Activated CD4-positive, alpha-beta T cell treated with anti-CD3 and anti-CD28 coated beads, Interleukin-2, amount 10 ng/mL, durations not matched to agents 7 days and 5 days (primary cell): ENCODE measurements at regions not wholly inside any gene's neighbourhood (a gene's known extent, or its start where the extent isn't known, plus 50 kb on each side); places are given as distances from the start of the nearest gene placed in this dataset.
"Not testable (repeated sequence)": the region's sequence is repeated elsewhere in the genome, so short reads cannot be mapped to it uniquely, and the experiment has no call there.

Experiments
- CTCF ChIA-PET: fragments of 350-600 bp; sonication (Branson Sonifier 250); formaldehyde crosslinking; loops from one replicate; lab custom pipeline; 2021; ENCODE audit warnings: antibody characterized with exemption; lab: Charles Lee
- POLR2A ChIA-PET: fragments of 350-600 bp; sonication (Branson Sonifier 250); formaldehyde crosslinking; loops from one replicate; lab custom pipeline; 2021; ENCODE audit warnings: antibody characterized with exemption; lab: Charles Lee
- DNase-seq: peaks from one replicate; pipeline ENCODE4 v3.0.0-alpha.2; 2020
- H3K27ac Mint-ChIP-seq: one replicate; pipeline ENCODE4 v1.8.0; 2021; ENCODE audit warnings: mild to moderate bottlenecking, moderate library complexity, mixed read lengths
- H3K27me3 Mint-ChIP-seq: one replicate; pipeline ENCODE4 v1.8.0; 2021; ENCODE audit warnings: mixed read lengths
- H3K36me3 Mint-ChIP-seq: one replicate; pipeline ENCODE4 v1.8.0; 2021; ENCODE audit warnings: low read depth, mixed read lengths
- H3K4me1 Mint-ChIP-seq: one replicate; pipeline ENCODE4 v1.8.0; 2021; ENCODE audit warnings: mixed read lengths
- H3K4me3 Mint-ChIP-seq: one replicate; pipeline ENCODE4 v1.8.0; 2021; ENCODE audit warnings: mild to moderate bottlenecking, moderate library complexity, mixed read lengths
- H3K9me3 Mint-ChIP-seq: one replicate; pipeline ENCODE4 v1.8.0; 2021; ENCODE audit warnings: mixed read lengths

DNA sequence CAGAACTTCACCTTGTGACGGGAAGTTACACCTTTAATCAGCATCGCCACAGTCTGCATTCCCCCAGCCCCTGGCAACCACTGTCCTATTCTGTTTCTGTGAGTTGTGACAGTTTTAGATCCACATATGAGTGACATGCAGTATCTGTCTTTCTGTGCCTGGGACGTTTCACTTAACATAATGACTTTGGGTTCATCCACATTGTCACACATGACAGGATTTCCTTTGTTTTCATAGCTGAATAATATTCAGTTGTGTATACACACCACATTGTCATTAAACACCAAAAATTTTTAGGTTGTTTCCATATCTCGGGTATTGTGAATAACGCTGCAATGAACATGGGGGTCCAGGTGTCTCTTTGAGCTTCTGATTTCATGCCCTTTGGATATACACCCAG lies 62.6 kb upstream of the BDH1 start:
- H3K4me3 Mint-ChIP-seq, H3K27me3 Mint-ChIP-seq, CTCF ChIA-PET, H3K27ac Mint-ChIP-seq, POLR2A ChIA-PET, DNase-seq: not testable (repeated sequence)
- Mint-ChIP-seq H3K9me3 (peaks cover 25% of the 10 kb centered on the region), H3K36me3 (peaks cover 73% of the 10 kb centered on the region), H3K4me1 (peaks cover 11% of the 10 kb centered on the region)

DNA sequence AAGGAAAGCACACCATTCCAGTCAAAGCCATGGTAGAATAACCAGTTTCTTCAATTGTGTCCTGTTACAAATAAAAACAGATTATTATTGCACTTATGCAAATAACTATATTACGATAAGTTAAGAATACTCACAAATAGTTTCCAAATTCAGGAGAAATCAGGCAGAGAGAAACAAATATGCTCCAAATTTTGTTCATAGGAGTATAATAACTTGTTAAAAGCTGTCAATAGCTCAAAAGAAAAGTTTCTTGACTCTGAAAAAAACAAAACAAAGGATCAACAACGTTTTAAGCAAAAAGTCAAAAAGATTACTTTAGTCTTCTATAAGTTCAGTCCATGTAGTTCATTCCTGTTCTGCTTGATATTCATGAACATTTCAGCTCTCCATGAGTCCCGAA lies 59.7 kb upstream of the BDH1 start:
- DNase-seq: no peak
- H3K27me3 Mint-ChIP-seq: no peaks in the 10 kb centered on the region
- H3K4me1 Mint-ChIP-seq: peaks cover 21% of the 10 kb centered on the region
- peaks cover 74% of the 10 kb centered on the region for H3K36me3 Mint-ChIP-seq
- peaks cover 27% of the 10 kb centered on the region for H3K9me3 Mint-ChIP-seq
- no peak overlapping the region for H3K4me3 Mint-ChIP-seq
- ChIA-PET CTCF (interaction anchor here (6.2 kb wide), 1 partner anchor 16 kb away, joined by 33 read pairs; no protein-coding TSS in a partner anchor), POLR2A (no interaction called here)
- H3K27ac Mint-ChIP-seq: no peak overlapping the region

DNA sequence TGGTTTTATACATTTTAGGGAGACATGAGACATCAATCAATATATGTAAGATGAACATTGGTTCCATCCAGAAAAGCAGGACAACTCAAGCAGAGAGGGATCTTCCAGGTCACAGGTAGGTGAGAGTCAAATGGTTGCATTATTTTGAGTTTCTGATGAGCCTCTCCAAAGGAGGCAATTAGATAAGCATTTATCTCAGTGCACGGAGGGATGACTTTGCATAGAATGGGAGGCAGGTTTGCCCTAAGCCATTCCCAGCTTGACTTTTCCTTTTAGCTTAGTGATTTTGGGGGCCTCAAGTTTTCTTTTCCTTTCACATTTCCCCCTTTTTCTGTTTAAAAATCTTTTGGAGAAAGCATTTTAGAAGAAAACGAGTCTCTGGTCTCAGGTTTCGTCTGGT lies 58.4 kb upstream of the BDH1 start:
- DNase-seq, POLR2A ChIA-PET, H3K27me3 Mint-ChIP-seq, H3K4me3 Mint-ChIP-seq, H3K27ac Mint-ChIP-seq: not testable (repeated sequence)
- H3K4me1 Mint-ChIP-seq: peaks cover 21% of the 10 kb centered on the region
- CTCF ChIA-PET: interaction anchor here (0.6 to 6.2 kb wide), 3 partner anchors 10 to 215 kb away, joined by 3 to 33 read pairs (median 7); no protein-coding TSS in a partner anchor
- H3K9me3 Mint-ChIP-seq: peaks cover 27% of the 10 kb centered on the region
- peaks cover 74% of the 10 kb centered on the region for H3K36me3 Mint-ChIP-seq

DNA sequence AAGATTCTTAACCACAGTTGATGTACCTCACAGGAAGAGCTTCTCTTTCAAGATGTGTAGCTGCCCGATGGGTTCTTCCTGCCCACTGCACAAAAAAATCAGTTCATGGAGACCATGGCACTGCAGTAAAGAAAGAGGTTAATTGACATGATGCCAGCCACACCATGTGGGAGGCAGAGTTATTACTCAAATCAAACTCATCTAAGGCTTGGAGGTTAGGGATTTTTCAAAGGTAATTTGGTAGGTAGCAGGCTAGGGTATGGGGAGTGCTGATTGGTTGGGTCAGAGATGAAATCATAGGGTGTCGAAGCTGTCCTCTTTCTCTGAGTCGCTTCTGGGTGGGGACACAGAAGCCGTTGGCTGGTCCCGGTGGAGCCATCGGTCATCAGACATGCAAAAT lies 57.4 kb upstream of the BDH1 start:
- ChIA-PET CTCF (interaction anchor here (1.6 to 6.2 kb wide), 2 partner anchors 9 to 14 kb away, joined by 7 to 33 read pairs; no protein-coding TSS in a partner anchor), POLR2A (interaction anchor here (0.7 kb wide), 1 partner anchor 18 kb away, joined by 3 read pairs; no protein-coding TSS in a partner anchor)
- H3K27me3 Mint-ChIP-seq: no peaks in the 10 kb centered on the region
- no peak overlapping the region for H3K4me3 Mint-ChIP-seq
- peaks cover 21% of the 10 kb centered on the region for H3K4me1 Mint-ChIP-seq
- H3K9me3 Mint-ChIP-seq: peaks cover 27% of the 10 kb centered on the region
- peak; percentile 46 for DNase-seq
- H3K36me3 Mint-ChIP-seq: peaks cover 67% of the 10 kb centered on the region
- peak overlapping the region; percentile 83 for H3K27ac Mint-ChIP-seq

DNA sequence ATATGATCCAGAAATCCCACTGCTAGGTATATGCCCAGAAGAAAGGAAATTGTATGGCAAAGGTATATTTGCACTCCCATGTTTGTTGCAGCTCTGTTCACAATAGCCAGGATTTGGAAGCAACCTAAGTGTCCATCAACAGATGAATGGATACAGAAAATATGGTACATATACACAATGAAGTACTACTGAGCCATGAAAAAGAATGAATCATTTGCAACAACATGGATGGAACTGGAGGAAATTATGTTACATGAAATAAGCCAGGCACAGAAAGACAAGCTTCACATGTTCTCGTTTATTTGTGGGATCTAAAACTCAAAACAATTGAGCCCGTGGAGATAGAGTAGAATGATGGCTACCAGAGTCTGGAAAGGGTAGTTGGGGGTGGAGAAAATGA lies 55.5 kb upstream of the BDH1 start:
- Mint-ChIP-seq H3K4me1 (peaks cover 21% of the 10 kb centered on the region), H3K9me3 (peaks cover 24% of the 10 kb centered on the region), H3K36me3 (peaks cover 59% of the 10 kb centered on the region), H3K4me3 (no peak overlapping the region), H3K27me3 (no peaks in the 10 kb centered on the region), H3K27ac (no peak overlapping the region)
- POLR2A ChIA-PET: no interaction called here
- CTCF ChIA-PET: interaction anchor here (6.2 kb wide), 1 partner anchor 12 kb away, joined by 33 read pairs; no protein-coding TSS in a partner anchor
- DNase-seq: no peak

DNA sequence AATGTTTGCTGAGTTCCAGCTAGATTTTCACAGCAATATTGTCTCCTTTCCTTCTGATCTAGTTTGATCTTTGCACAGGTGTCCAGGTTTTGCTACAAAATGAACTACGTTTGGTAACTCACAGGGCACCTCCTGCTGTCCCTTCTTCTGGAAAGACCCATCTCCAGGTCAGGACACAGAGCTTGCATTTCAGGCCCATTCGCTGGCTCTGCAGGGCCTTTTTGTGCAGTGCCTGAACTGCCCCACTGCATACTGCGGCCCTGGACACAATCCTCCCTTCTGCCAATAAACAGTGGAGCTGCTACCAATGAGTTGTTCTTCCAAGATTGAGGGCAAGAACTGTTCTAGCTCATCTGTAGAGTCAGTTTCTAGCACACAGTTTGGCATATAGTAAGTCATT lies 50.7 kb upstream of the BDH1 start:
- DNase-seq: no peak
- POLR2A ChIA-PET: no interaction called here
- Mint-ChIP-seq H3K4me3 (no peak overlapping the region), H3K36me3 (peaks cover 26% of the 10 kb centered on the region), H3K9me3 (no peaks in the 10 kb centered on the region), H3K27me3 (no peaks in the 10 kb centered on the region), H3K27ac (no peak overlapping the region), H3K4me1 (peaks cover 3% of the 10 kb centered on the region)
- CTCF ChIA-PET: no interaction called here
